ENCODE measurements at regions not wholly inside any gene's neighbourhood (a gene's known extent, or its start where the extent isn't known, plus 50 kb on each side); places are given as distances from the start of the nearest gene placed in this dataset.

- no peak for TF ChIP-seq TAF1 (IDR thresholded peaks at IDR 0.05; ENCODE audit: low read depth)
- no peak for TF ChIP-seq YY1 (IDR thresholded peaks at IDR 0.05; ENCODE audit: low read depth)
- TF ChIP-seq EGR1 (IDR thresholded peaks at IDR 0.05) = no peak
- TF ChIP-seq NFIC (IDR thresholded peaks at IDR 0.05) = no peak
- TF ChIP-seq MAX (IDR thresholded peaks at IDR 0.05) = no peak
- no peak for TF ChIP-seq TEAD4 (IDR thresholded peaks at IDR 0.05)
- TF ChIP-seq EP300 (IDR thresholded peaks at IDR 0.05; ENCODE audit: borderline replicate concordance) = no peak
- TF ChIP-seq CEBPB (IDR thresholded peaks at IDR 0.05) = no peak
- TF ChIP-seq TCF12 (IDR thresholded peaks at IDR 0.05; ENCODE audit: low read depth) = no peak
- no peak for TF ChIP-seq USF1 (IDR thresholded peaks at IDR 0.05)
- no peak for TF ChIP-seq CREB1 (IDR thresholded peaks at IDR 0.05; ENCODE audit: low read depth)
- TF ChIP-seq RAD21 (IDR thresholded peaks at IDR 0.05; ENCODE audit: low read depth) = no peak
Measured at GRCh38 chr1:83709662-83710061, 289.3 kb downstream of the TTLL7 start.

All from Ishikawa (cell line).